ENCODE measurements at regions not wholly inside any gene's neighbourhood (a gene's known extent, or its start where the extent isn't known, plus 50 kb on each side); places are given as distances from the start of the nearest gene placed in this dataset.
"Not testable (repeated sequence)": the region's sequence is repeated elsewhere in the genome, so short reads cannot be mapped to it uniquely, and the experiment has no call there.

- no peak for DNase-seq (ENCODE audit: low read depth in 2 of 3, low spot score in 2 of 3)
These were observed 249.9 kb downstream of the PAPSS1 start for GRCh38 chr4:107470173-107470572.

- DNase-seq (ENCODE audit: low read depth in 2 of 3, low spot score in 2 of 3), result no peak
These were observed 251.2 kb downstream of the PAPSS1 start for GRCh38 chr4:107468812-107469211.

- no peak for DNase-seq (ENCODE audit: low read depth in 2 of 3, low spot score in 2 of 3)
These were observed 251.9 kb downstream of the PAPSS1 start for GRCh38 chr4:107468156-107468555.

- DNase-seq (ENCODE audit: low read depth in 2 of 3, low spot score in 2 of 3), result no peak
These were observed 252.6 kb downstream of the PAPSS1 start for GRCh38 chr4:107467461-107467860.

- no peak for DNase-seq (ENCODE audit: low read depth in 2 of 3, low spot score in 2 of 3)
These were observed 261.8 kb downstream of the PAPSS1 start for GRCh38 chr4:107458194-107458593.

- DNase-seq (ENCODE audit: low read depth in 2 of 3, low spot score in 2 of 3), result no peak
These were observed 266.0 kb downstream of the PAPSS1 start for GRCh38 chr4:107453987-107454386.

GRCh38 chr4:107452717-107453630 is 267.1 kb downstream of the PAPSS1 start:
- no peak for DNase-seq (ENCODE audit: low read depth in 2 of 3, low spot score in 2 of 3)

GRCh38 chr4:107449611-107450369 is 270.2 kb downstream of the PAPSS1 start:
- DNase-seq (ENCODE audit: low read depth in 2 of 3, low spot score in 2 of 3), result no peak

GRCh38 chr4:107442538-107443111 is 277.4 kb downstream of the PAPSS1 start:
- no peak for DNase-seq (ENCODE audit: low read depth in 2 of 3, low spot score in 2 of 3)

GRCh38 chr4:107439401-107439800 is 280.6 kb downstream of the PAPSS1 start:
- DNase-seq (ENCODE audit: low read depth in 2 of 3, low spot score in 2 of 3), result no peak

GRCh38 chr4:107436471-107436870 is 283.6 kb downstream of the PAPSS1 start:
- not testable (repeated sequence) for DNase-seq (ENCODE audit: low read depth in 2 of 3, low spot score in 2 of 3)

- DNase-seq (ENCODE audit: low read depth in 2 of 3, low spot score in 2 of 3), result no peak
These were observed 287.6 kb downstream of the PAPSS1 start for GRCh38 chr4:107432451-107432850.

GRCh38 chr4:107423677-107424405 is 296.2 kb downstream of the PAPSS1 start:
- DNase-seq (ENCODE audit: low read depth in 2 of 3, low spot score in 2 of 3), result no peak

GRCh38 chr4:107419536-107419935 is 300.5 kb downstream of the PAPSS1 start:
- not testable (repeated sequence) for DNase-seq (ENCODE audit: low read depth in 2 of 3, low spot score in 2 of 3)

GRCh38 chr4:107419052-107419451 is 301.0 kb downstream of the PAPSS1 start:
- no peak for DNase-seq (ENCODE audit: low read depth in 2 of 3, low spot score in 2 of 3)

GRCh38 chr4:107415490-107415889 is 304.5 kb downstream of the PAPSS1 start:
- DNase-seq (ENCODE audit: low read depth in 2 of 3, low spot score in 2 of 3), result not testable (repeated sequence)

- DNase-seq (ENCODE audit: low read depth in 2 of 3, low spot score in 2 of 3), result not testable (repeated sequence)
These were observed 310.2 kb downstream of the PAPSS1 start for GRCh38 chr4:107409872-107410271.

- DNase-seq (ENCODE audit: low read depth in 2 of 3, low spot score in 2 of 3), result no peak
These were observed 311.1 kb downstream of the PAPSS1 start for GRCh38 chr4:107408968-107409367.

GRCh38 chr4:107404591-107405300 is 315.3 kb downstream of the PAPSS1 start:
- no peak for DNase-seq (ENCODE audit: low read depth in 2 of 3, low spot score in 2 of 3)

GRCh38 chr4:107402291-107402690 is 317.7 kb downstream of the PAPSS1 start:
- no peak for DNase-seq (ENCODE audit: low read depth in 2 of 3, low spot score in 2 of 3)
